ENCODE measurements at regions not wholly inside any gene's neighbourhood (a gene's known extent, or its start where the extent isn't known, plus 50 kb on each side); places are given as distances from the start of the nearest gene placed in this dataset.

GRCh38 chr5:71839096-71839884 lies 120.2 kb downstream of the CARTPT start:
- TF ChIP-seq CTCF (IDR thresholded peaks at IDR 0.05; ENCODE audit: insufficient read depth, low read length, poor library complexity, severe bottlenecking): no peak
- TF ChIP-seq EZH2phosphoT487 (conservative IDR thresholded peaks at IDR 0.05; ENCODE audit: low read length): no peak

Data from SU-DHL-6 (cell line).